Right lobe of liver (tissue), 4 donors: ENCODE measurements at regions not wholly inside any gene's neighbourhood (a gene's known extent, or its start where the extent isn't known, plus 50 kb on each side); places are given as distances from the start of the nearest gene placed in this dataset.
"Not testable (repeated sequence)": the region's sequence is repeated elsewhere in the genome, so short reads cannot be mapped to it uniquely, and the experiment has no call there.

Experiments used
- POLR2A ChIP-seq: fragments of 450-650 bp; IDR thresholded peaks from one replicate; pipeline ENCODE4 v1.6.1; 2017; ENCODE audit warnings: antibody characterized with exemption, mild to moderate bottlenecking
- TF ChIP-seq, protein P1 (sequence below), 4 donors: fragments of 200-600 bp in 3 of 4; fragments of 450-650 bp in 1 of 4; IDR thresholded peaks; one replicate each; pipeline versions ENCODE4 v1.5.1 to v1.8.0; 2016 to 2022; ENCODE audit warnings: antibody characterized with exemption in 4 of 4, mild to moderate bottlenecking in 2 of 4
- donor health status: DM: no; HTN: no; CAD: no.
- donor health status: DM: no; HTN: no; CAD: no.
- donor health status: DM: no; HTN: yes; CAD: no.

DNA sequence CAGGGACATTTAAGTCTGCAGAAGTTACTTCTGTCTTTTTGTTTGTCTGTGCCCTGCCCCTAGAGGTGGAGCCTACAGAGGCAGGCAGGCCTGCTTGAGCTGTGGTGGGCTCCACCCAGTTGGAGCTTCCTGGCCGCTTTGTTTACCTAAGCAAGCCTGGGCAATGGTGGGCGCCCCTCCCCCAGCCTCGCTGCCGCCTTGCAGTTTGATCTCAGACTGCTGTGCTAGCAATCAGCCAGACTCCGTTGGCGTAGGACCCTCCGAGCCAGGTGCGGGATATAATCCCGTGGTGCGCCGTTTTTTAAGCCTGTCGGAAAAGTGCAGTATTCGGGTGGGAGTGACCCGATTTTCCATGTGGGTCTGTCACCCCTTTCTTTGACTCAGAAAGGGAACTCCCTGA lies 170.7 kb upstream of the KCND3 start:
- not testable (repeated sequence) for TF ChIP-seq POLR2A
- TF ChIP-seq, protein P1, sequence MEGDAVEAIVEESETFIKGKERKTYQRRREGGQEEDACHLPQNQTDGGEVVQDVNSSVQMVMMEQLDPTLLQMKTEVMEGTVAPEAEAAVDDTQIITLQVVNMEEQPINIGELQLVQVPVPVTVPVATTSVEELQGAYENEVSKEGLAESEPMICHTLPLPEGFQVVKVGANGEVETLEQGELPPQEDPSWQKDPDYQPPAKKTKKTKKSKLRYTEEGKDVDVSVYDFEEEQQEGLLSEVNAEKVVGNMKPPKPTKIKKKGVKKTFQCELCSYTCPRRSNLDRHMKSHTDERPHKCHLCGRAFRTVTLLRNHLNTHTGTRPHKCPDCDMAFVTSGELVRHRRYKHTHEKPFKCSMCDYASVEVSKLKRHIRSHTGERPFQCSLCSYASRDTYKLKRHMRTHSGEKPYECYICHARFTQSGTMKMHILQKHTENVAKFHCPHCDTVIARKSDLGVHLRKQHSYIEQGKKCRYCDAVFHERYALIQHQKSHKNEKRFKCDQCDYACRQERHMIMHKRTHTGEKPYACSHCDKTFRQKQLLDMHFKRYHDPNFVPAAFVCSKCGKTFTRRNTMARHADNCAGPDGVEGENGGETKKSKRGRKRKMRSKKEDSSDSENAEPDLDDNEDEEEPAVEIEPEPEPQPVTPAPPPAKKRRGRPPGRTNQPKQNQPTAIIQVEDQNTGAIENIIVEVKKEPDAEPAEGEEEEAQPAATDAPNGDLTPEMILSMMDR (IDR thresholded peaks at IDR 0.05), result not testable (repeated sequence)
